ENCODE measurements at regions not wholly inside any gene's neighbourhood (a gene's known extent, or its start where the extent isn't known, plus 50 kb on each side); places are given as distances from the start of the nearest gene placed in this dataset.

DNA sequence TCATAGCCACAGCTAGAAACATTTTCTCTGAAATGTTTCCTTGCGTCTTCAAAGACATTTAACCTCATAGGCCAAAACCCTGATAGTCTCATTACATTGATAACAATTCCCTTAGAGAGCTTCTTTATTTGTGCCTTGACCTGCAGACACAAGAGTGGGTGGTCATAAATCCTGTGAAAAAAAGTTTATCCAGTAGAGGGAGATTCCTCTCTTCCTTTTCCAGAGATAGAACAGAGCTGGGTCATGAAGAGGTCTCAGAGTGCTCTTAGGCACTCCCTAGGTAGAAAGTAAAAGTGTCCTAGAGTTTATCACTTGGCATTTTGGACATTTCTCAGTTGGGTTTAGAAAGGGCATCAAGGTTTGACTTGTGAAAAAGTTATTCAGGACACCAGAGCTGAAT is 426.1 kb downstream of the NUF2 start:
- CTCF ChIA-PET = no interaction called here
- ATAC-seq (ENCODE audit: low read depth) (no peak), DNase-seq (no peak)
- H3K27me3 Mint-ChIP-seq = no peaks in the 10 kb centered on the region
- no peak overlapping the region for H3K4me3 Mint-ChIP-seq
- H3K36me3 Mint-ChIP-seq (ENCODE audit: low read depth) = no peaks in the 10 kb centered on the region
- intact Hi-C loops (cut with micrococcal nuclease) = no loop called here
- POLR2A ChIA-PET = no interaction called here
- H3K27ac Mint-ChIP-seq = no peak overlapping the region
- TF ChIP-seq, protein P1, sequence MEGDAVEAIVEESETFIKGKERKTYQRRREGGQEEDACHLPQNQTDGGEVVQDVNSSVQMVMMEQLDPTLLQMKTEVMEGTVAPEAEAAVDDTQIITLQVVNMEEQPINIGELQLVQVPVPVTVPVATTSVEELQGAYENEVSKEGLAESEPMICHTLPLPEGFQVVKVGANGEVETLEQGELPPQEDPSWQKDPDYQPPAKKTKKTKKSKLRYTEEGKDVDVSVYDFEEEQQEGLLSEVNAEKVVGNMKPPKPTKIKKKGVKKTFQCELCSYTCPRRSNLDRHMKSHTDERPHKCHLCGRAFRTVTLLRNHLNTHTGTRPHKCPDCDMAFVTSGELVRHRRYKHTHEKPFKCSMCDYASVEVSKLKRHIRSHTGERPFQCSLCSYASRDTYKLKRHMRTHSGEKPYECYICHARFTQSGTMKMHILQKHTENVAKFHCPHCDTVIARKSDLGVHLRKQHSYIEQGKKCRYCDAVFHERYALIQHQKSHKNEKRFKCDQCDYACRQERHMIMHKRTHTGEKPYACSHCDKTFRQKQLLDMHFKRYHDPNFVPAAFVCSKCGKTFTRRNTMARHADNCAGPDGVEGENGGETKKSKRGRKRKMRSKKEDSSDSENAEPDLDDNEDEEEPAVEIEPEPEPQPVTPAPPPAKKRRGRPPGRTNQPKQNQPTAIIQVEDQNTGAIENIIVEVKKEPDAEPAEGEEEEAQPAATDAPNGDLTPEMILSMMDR (IDR thresholded peaks at IDR 0.05) = no peak
- H3K4me1 Mint-ChIP-seq = no peaks in the 10 kb centered on the region
- H3K9me3 Mint-ChIP-seq = peaks cover 12% of the 10 kb centered on the region

DNA sequence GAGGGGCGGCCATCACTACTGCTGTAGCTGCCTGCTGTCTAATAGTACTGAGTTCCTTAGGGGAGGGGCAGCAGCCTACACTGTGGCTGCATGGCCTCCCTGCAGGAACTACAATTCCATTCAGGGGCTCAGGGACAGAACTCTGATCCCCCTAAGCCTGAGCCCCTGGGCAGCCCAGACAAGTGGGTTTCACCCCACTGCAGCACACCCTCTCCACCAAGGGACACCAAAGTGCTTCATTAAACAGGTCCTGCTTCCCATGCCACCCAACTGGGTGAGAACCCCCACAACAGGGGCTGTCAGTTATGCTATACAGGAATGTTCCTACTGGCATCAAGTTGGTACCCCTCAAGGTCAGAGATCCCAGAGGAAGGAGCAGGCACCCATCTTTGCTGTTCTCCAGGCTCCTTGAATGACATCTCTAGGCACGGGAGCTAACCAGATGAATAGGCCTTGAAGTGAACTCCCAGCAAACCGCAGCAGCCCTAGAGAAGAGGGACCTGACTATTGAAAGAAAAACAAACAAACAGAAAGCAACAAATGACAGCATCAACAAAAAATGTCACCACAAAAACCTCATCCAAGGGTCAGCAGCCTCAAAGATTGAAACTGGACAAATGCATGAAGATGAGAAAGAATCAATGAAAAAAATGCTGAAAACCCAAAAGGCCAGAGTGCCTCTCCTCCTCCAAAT is 437.4 kb downstream of the NUF2 start:
- DNase-seq (no peak), ATAC-seq (ENCODE audit: low read depth) (no peak)

DNA sequence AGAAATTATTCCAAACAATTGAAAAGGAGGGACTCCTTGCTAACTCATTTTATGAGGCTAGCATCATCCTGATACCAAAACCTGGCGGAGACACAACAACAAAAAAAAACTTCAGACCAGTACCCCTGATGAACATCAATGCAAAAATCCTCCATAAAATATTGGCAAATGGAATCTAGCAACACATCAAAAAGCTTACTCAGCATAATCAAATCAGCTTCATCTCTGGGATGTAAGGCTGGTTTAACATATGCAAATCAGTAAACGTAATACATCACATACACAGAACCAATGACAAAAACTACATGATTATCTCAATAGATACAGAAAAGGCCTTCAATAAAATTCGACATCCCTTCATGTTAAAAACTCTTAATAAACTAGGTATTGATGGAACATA is 440.1 kb downstream of the NUF2 start:
- ChIA-PET POLR2A (no interaction called here), CTCF (no interaction called here)
- peaks cover 13% of the 10 kb centered on the region for H3K9me3 Mint-ChIP-seq
- no peak overlapping the region for H3K4me3 Mint-ChIP-seq
- no peak overlapping the region for H3K27ac Mint-ChIP-seq
- TF ChIP-seq, protein P1 (IDR thresholded peaks at IDR 0.05) = no peak
- no peaks in the 10 kb centered on the region for H3K36me3 Mint-ChIP-seq (ENCODE audit: low read depth)
- H3K27me3 Mint-ChIP-seq = no peaks in the 10 kb centered on the region
- DNase-seq (no peak), ATAC-seq (ENCODE audit: low read depth) (no peak)
- intact Hi-C loops (cut with micrococcal nuclease) = no loop called here
- no peaks in the 10 kb centered on the region for H3K4me1 Mint-ChIP-seq

More for the DNA sequence above, 437.4 kb downstream of the NUF2 start:
- TF ChIP-seq, protein P1 (IDR thresholded peaks at IDR 0.05) = no peak
- CTCF ChIA-PET = no interaction called here
- Mint-ChIP-seq H3K4me1 (no peaks in the 10 kb centered on the region), H3K27me3 (no peaks in the 10 kb centered on the region), H3K9me3 (peaks cover 13% of the 10 kb centered on the region), H3K4me3 (no peak overlapping the region), H3K27ac (no peak overlapping the region), H3K36me3 (ENCODE audit: low read depth) (no peaks in the 10 kb centered on the region)
- POLR2A ChIA-PET = no interaction called here
- intact Hi-C loops (cut with micrococcal nuclease) = no loop called here

DNA sequence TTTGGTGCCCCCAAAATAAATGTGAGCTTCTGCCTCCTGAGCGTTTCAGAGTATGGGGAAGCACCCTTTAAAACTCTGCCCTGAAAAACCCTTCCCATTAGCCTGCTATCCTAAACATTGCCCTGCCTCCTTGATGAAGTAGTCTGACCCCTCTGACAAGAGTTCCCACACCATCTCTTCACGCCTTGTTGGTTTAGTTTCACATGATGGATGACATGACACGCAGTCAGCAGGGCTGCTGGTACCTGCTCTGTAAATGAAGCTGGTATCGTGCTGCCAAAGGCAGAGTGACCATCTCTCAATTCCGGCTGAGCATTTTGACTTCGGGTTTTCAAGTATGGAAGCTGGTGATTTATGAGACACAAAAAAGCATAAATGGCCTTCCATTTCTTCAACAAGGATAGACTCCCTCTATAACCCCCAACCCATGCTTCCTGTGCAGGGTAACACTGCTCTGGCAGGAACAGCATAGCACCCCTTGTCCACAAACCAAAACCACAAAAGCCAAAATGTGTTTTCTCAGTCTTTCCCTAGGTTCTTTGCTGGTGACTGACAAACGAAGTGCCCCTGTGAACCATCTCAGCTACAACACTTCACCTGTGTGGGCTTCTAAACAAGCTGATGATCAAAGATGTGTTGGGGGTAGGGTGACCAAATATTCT is 444.6 kb downstream of the NUF2 start:
- CTCF ChIA-PET = no interaction called here
- no peaks in the 10 kb centered on the region for H3K27me3 Mint-ChIP-seq
- H3K4me1 Mint-ChIP-seq = no peaks in the 10 kb centered on the region
- H3K36me3 Mint-ChIP-seq (ENCODE audit: low read depth) = no peaks in the 10 kb centered on the region
- POLR2A ChIA-PET = no interaction called here
- H3K4me3 Mint-ChIP-seq = no peak overlapping the region
- no peak overlapping the region for H3K27ac Mint-ChIP-seq
- peaks cover 4% of the 10 kb centered on the region for H3K9me3 Mint-ChIP-seq
- DNase-seq = no peak
- intact Hi-C loops (cut with micrococcal nuclease) = no loop called here
- ATAC-seq (ENCODE audit: low read depth) = no peak
- TF ChIP-seq, protein P1 (IDR thresholded peaks at IDR 0.05) = no peak

DNA sequence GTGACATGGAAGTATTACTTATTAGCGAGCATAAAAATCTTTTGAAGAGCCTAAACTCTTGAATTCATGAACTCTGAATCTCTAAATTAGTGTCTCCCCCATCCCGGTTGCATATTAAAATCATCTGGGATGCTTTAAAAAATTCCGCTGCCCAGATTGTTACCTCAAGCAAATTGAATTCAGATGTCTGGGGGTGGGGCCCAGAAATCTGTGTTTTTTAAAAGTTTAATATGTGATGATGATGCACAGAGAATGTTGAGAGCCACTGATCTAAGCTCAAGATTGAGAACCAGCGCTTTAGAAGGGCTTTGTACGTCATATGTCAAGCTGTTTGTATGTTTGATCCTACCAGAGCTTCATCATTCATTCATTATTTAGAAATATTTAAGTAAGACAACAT is 446.8 kb downstream of the NUF2 start:
- no peak for DNase-seq
- Mint-ChIP-seq H3K27me3 (no peaks in the 10 kb centered on the region), H3K36me3 (ENCODE audit: low read depth) (no peaks in the 10 kb centered on the region), H3K27ac (no peak overlapping the region), H3K4me3 (no peak overlapping the region), H3K9me3 (peaks cover 5% of the 10 kb centered on the region), H3K4me1 (no peaks in the 10 kb centered on the region)
- ChIA-PET CTCF (no interaction called here), POLR2A (no interaction called here)
- TF ChIP-seq, protein P1 (IDR thresholded peaks at IDR 0.05) = no peak
- intact Hi-C loops (cut with micrococcal nuclease) = no loop called here
- ATAC-seq (ENCODE audit: low read depth) = no peak

Data from activated B cell treated with CpG ODN at 0.5 μM for 24 hours (primary cell).